ENCODE measurements at regions not wholly inside any gene's neighbourhood (a gene's known extent, or its start where the extent isn't known, plus 50 kb on each side); places are given as distances from the start of the nearest gene placed in this dataset.

GRCh38 chr22:26777156-26777801 is 119.9 kb downstream of the MIAT start:
- no peak for TF ChIP-seq CTCF (IDR thresholded peaks at IDR 0.05)
- TF ChIP-seq POLR2A (IDR thresholded peaks at IDR 0.05) = no peak
- TF ChIP-seq EP300 (IDR thresholded peaks at IDR 0.05) = no peak
